ENCODE measurements at regions not wholly inside any gene's neighbourhood (a gene's known extent, or its start where the extent isn't known, plus 50 kb on each side); places are given as distances from the start of the nearest gene placed in this dataset.

DNA sequence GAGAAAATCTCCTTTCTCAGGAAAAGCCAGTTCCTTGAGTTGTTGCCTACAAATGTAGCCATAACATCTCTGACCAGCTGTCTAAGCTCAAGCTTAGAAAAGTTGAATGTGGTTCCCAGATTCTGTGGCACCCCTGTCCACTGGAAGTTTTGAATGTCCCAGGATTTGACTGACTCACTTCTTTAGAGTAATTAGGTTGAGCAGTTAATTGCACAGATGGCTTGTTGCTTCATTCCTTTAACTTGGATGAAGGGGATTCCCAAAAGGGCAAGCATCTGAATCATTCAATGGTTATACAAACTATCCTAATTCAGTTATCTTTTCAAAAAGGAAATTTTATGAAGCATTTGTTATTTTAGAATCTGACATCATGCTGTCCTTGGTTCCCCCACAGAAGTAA, 374.7 kb downstream of the LNPK start:
- POLR2A ChIA-PET = no interaction called here
- CTCF ChIA-PET = no interaction called here
- no peak overlapping the region for H3K27ac Mint-ChIP-seq
- no peak for ATAC-seq
- H3K9me3 Mint-ChIP-seq = peaks cover 9% of the 10 kb centered on the region
- H3K27me3 Mint-ChIP-seq (ENCODE audit: low read depth) = no peaks in the 10 kb centered on the region
- TF ChIP-seq, protein P1, sequence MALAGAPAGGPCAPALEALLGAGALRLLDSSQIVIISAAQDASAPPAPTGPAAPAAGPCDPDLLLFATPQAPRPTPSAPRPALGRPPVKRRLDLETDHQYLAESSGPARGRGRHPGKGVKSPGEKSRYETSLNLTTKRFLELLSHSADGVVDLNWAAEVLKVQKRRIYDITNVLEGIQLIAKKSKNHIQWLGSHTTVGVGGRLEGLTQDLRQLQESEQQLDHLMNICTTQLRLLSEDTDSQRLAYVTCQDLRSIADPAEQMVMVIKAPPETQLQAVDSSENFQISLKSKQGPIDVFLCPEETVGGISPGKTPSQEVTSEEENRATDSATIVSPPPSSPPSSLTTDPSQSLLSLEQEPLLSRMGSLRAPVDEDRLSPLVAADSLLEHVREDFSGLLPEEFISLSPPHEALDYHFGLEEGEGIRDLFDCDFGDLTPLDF (CRISPR knock-in tag; IDR thresholded peaks at IDR 0.05) = no peak
- no peak for TF ChIP-seq SMAD3 (CRISPR knock-in tag; IDR thresholded peaks at IDR 0.05; ENCODE audit: borderline replicate concordance)
- TF ChIP-seq ZNF423 (CRISPR knock-in tag; IDR thresholded peaks at IDR 0.05) = no peak
- TF ChIP-seq ZNF416 (CRISPR knock-in tag; IDR thresholded peaks at IDR 0.05) = no peak
- TF ChIP-seq, protein P2, sequence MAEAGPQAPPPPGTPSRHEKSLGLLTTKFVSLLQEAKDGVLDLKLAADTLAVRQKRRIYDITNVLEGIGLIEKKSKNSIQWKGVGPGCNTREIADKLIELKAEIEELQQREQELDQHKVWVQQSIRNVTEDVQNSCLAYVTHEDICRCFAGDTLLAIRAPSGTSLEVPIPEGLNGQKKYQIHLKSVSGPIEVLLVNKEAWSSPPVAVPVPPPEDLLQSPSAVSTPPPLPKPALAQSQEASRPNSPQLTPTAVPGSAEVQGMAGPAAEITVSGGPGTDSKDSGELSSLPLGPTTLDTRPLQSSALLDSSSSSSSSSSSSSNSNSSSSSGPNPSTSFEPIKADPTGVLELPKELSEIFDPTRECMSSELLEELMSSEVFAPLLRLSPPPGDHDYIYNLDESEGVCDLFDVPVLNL (CRISPR knock-in tag; IDR thresholded peaks at IDR 0.05; ENCODE audit: borderline replicate concordance, low read depth) = no peak
- no peak for TF ChIP-seq NR2C2 (CRISPR knock-in tag; IDR thresholded peaks at IDR 0.05)
- TF ChIP-seq, protein P3, sequence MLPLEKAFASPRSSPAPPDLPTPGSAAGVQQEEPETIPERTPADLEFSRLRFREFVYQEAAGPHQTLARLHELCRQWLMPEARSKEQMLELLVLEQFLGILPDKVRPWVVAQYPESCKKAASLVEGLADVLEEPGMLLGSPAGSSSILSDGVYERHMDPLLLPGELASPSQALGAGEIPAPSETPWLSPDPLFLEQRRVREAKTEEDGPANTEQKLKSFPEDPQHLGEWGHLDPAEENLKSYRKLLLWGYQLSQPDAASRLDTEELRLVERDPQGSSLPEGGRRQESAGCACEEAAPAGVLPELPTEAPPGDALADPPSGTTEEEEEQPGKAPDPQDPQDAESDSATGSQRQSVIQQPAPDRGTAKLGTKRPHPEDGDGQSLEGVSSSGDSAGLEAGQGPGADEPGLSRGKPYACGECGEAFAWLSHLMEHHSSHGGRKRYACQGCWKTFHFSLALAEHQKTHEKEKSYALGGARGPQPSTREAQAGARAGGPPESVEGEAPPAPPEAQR (CRISPR knock-in tag; IDR thresholded peaks at IDR 0.05) = no peak
- no peak for TF ChIP-seq FOXK1 (CRISPR knock-in tag; IDR thresholded peaks at IDR 0.05)
- TF ChIP-seq TEAD4 (CRISPR knock-in tag; IDR thresholded peaks at IDR 0.05) = no peak
- TF ChIP-seq, protein P4, sequence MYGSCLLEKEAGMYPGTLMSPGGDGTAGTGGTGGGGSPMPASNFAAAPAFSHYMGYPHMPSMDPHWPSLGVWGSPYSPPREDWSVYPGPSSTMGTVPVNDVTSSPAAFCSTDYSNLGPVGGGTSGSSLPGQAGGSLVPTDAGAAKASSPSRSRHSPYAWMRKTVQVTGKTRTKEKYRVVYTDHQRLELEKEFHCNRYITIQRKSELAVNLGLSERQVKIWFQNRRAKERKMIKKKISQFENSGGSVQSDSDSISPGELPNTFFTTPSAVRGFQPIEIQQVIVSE (CRISPR knock-in tag; IDR thresholded peaks at IDR 0.05; ENCODE audit: borderline replicate concordance) = no peak
- TF ChIP-seq, protein P5, sequence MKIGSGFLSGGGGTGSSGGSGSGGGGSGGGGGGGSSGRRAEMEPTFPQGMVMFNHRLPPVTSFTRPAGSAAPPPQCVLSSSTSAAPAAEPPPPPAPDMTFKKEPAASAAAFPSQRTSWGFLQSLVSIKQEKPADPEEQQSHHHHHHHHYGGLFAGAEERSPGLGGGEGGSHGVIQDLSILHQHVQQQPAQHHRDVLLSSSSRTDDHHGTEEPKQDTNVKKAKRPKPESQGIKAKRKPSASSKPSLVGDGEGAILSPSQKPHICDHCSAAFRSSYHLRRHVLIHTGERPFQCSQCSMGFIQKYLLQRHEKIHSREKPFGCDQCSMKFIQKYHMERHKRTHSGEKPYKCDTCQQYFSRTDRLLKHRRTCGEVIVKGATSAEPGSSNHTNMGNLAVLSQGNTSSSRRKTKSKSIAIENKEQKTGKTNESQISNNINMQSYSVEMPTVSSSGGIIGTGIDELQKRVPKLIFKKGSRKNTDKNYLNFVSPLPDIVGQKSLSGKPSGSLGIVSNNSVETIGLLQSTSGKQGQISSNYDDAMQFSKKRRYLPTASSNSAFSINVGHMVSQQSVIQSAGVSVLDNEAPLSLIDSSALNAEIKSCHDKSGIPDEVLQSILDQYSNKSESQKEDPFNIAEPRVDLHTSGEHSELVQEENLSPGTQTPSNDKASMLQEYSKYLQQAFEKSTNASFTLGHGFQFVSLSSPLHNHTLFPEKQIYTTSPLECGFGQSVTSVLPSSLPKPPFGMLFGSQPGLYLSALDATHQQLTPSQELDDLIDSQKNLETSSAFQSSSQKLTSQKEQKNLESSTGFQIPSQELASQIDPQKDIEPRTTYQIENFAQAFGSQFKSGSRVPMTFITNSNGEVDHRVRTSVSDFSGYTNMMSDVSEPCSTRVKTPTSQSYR (CRISPR knock-in tag; IDR thresholded peaks at IDR 0.05) = no peak
- TF ChIP-seq ZBTB21 (CRISPR knock-in tag; IDR thresholded peaks at IDR 0.05; ENCODE audit: borderline replicate concordance) = no peak
- no peak for TF ChIP-seq HMGA2 (CRISPR knock-in tag; IDR thresholded peaks at IDR 0.05)
- TF ChIP-seq RORB (CRISPR knock-in tag; IDR thresholded peaks at IDR 0.05) = no peak
- no peak for TF ChIP-seq ZNF138 (CRISPR knock-in tag; conservative IDR thresholded peaks at IDR 0.05)
- no peak for DNase-seq (ENCODE audit: low spot score)
- H3K4me3 Mint-ChIP-seq = no peak overlapping the region
- H3K36me3 Mint-ChIP-seq = no peaks in the 10 kb centered on the region
- H3K4me1 Mint-ChIP-seq = peaks cover 12% of the 10 kb centered on the region

DNA sequence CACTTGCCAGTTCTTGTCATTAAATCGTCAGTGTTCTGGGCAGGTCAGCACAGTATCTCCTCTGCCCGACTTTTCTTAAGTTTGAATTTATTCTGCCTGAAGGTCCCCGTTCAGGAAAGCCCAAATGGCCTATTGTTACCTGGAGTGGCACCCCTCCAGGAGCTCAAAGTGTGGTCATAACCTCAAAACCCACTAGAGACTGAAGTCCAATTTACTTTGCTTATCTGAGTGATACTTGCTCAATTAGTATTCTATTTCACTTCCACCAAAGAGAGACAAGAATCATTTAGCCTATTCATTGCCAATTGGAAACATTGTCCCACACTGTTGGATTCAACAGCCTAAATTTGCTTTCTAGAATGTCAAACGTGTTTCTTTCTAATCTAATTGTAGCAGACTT, 375.3 kb downstream of the LNPK start:
- H3K4me1 Mint-ChIP-seq = peaks cover 12% of the 10 kb centered on the region
- peaks cover 11% of the 10 kb centered on the region for H3K9me3 Mint-ChIP-seq
- H3K27ac Mint-ChIP-seq = no peak overlapping the region
- H3K27me3 Mint-ChIP-seq (ENCODE audit: low read depth) = no peaks in the 10 kb centered on the region
- H3K36me3 Mint-ChIP-seq = no peaks in the 10 kb centered on the region
- CTCF ChIA-PET = no interaction called here
- no peak overlapping the region for H3K4me3 Mint-ChIP-seq
- DNase-seq (ENCODE audit: low spot score) (no peak), ATAC-seq (no peak)
- TF ChIP-seq ATF1 (CRISPR knock-in tag; IDR thresholded peaks at IDR 0.05) (no peak), NFYB (CRISPR knock-in tag; conservative IDR thresholded peaks at IDR 0.05; ENCODE audit: low read depth) (no peak)
- POLR2A ChIA-PET = no interaction called here

DNA sequence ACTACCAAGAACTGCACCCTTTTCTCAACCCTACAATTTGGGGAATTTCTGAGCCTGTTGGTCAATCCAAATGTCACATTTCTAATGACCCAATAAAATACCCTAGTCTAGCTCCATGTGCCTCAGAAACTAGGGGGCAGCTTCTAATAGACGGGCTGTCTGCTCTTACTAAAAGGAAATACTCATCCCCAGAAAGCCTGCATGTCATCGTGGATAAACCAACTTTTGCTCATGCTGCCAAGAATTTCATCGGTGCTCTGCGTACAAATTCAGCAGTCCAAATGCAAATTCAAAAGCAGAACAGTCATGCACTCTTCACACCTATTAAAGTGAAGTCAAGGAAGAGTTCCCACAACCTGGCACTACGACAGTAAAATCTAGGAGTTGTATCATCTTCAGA, 377.3 kb downstream of the LNPK start:
- no peak overlapping the region for H3K4me3 Mint-ChIP-seq
- no peak for ATAC-seq
- no peaks in the 10 kb centered on the region for H3K27me3 Mint-ChIP-seq (ENCODE audit: low read depth)
- H3K9me3 Mint-ChIP-seq = peaks cover 11% of the 10 kb centered on the region
- no peaks in the 10 kb centered on the region for H3K36me3 Mint-ChIP-seq
- no peak overlapping the region for H3K27ac Mint-ChIP-seq
- no peak for DNase-seq (ENCODE audit: low spot score)
- ChIA-PET POLR2A (no interaction called here), CTCF (no interaction called here)
- H3K4me1 Mint-ChIP-seq = peaks cover 12% of the 10 kb centered on the region
- TF ChIP-seq, protein P6, sequence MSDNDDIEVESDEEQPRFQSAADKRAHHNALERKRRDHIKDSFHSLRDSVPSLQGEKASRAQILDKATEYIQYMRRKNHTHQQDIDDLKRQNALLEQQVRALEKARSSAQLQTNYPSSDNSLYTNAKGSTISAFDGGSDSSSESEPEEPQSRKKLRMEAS (CRISPR knock-in tag; IDR thresholded peaks at IDR 0.05) = no peak
- TF ChIP-seq, protein P7, sequence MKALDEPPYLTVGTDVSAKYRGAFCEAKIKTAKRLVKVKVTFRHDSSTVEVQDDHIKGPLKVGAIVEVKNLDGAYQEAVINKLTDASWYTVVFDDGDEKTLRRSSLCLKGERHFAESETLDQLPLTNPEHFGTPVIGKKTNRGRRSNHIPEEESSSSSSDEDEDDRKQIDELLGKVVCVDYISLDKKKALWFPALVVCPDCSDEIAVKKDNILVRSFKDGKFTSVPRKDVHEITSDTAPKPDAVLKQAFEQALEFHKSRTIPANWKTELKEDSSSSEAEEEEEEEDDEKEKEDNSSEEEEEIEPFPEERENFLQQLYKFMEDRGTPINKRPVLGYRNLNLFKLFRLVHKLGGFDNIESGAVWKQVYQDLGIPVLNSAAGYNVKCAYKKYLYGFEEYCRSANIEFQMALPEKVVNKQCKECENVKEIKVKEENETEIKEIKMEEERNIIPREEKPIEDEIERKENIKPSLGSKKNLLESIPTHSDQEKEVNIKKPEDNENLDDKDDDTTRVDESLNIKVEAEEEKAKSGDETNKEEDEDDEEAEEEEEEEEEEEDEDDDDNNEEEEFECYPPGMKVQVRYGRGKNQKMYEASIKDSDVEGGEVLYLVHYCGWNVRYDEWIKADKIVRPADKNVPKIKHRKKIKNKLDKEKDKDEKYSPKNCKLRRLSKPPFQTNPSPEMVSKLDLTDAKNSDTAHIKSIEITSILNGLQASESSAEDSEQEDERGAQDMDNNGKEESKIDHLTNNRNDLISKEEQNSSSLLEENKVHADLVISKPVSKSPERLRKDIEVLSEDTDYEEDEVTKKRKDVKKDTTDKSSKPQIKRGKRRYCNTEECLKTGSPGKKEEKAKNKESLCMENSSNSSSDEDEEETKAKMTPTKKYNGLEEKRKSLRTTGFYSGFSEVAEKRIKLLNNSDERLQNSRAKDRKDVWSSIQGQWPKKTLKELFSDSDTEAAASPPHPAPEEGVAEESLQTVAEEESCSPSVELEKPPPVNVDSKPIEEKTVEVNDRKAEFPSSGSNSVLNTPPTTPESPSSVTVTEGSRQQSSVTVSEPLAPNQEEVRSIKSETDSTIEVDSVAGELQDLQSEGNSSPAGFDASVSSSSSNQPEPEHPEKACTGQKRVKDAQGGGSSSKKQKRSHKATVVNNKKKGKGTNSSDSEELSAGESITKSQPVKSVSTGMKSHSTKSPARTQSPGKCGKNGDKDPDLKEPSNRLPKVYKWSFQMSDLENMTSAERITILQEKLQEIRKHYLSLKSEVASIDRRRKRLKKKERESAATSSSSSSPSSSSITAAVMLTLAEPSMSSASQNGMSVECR (CRISPR knock-in tag; IDR thresholded peaks at IDR 0.05; ENCODE audit: borderline replicate concordance) = no peak
